Peyer's patch (tissue), 4 donors: ENCODE measurements at regions not wholly inside any gene's neighbourhood (a gene's known extent, or its start where the extent isn't known, plus 50 kb on each side); places are given as distances from the start of the nearest gene placed in this dataset.
"Not testable (repeated sequence)": the region's sequence is repeated elsewhere in the genome, so short reads cannot be mapped to it uniquely, and the experiment has no call there.

Experiments used
- DNase-seq, 3 donors: peaks; one replicate each; pipeline ENCODE4 v3.0.0-alpha.2; 2017 to 2019
- H3K27ac ChIP-seq, 4 donors: fragments of 200-600 bp; sonication (generic); one replicate each; pipeline ENCODE4 v1.5.1; 2016 to 2019
- H3K27me3 ChIP-seq, 2 donors: fragments of 200-600 bp; sonication (generic); one replicate each; pipeline ENCODE4 v1.5.1; 2019
- H3K36me3 ChIP-seq, 3 donors: fragments of 200-600 bp; sonication (generic); one replicate each; pipeline ENCODE4 v1.5.1; 2016 to 2019
- H3K4me1 ChIP-seq, 4 donors: fragments of 200-600 bp; sonication (generic); one replicate each; pipeline ENCODE4 v1.5.1; 2016 to 2019
- H3K4me3 ChIP-seq, 4 donors: fragments of 200-600 bp; sonication (generic); 1 replicate in 3 of 4; 2 replicates in 1 of 4; pipeline ENCODE4 v1.5.1; 2016 to 2019; ENCODE audit warnings: mild to moderate bottlenecking in 1 of 4
- H3K9me3 ChIP-seq, 4 donors: fragments of 200-600 bp; sonication (generic); one replicate each; pipeline ENCODE4 v1.5.1; 2016 to 2019; ENCODE audit warnings: mild to moderate bottlenecking in 1 of 4
- CTCF ChIP-seq, 6 experiments: fragments of 450-650 bp in 4 of 6; fragments of 200-600 bp in 2 of 6; sonication (generic) in 1 of 6; IDR thresholded peaks; one replicate each; pipeline ENCODE4 v1.5.1; 2017 to 2019; ENCODE audit warnings: antibody characterized with exemption in 6 of 6, mild to moderate bottlenecking in 3 of 6, moderate library complexity in 1 of 6
- POLR2A ChIP-seq, 2 donors: fragments of 450-650 bp; IDR thresholded peaks; one replicate each; pipeline ENCODE4 v1.5.1; 2017; ENCODE audit warnings: antibody characterized with exemption in 2 of 2, mild to moderate bottlenecking in 2 of 2, moderate library complexity in 2 of 2

GRCh38 chr6:169085466-169085865 lies 168.2 kb downstream of the THBS2 start:
- H3K4me3 ChIP-seq: no peak overlapping the region
- no peaks in the 10 kb centered on the region for H3K27me3 ChIP-seq
- no peak for DNase-seq
- no peak overlapping the region for H3K27ac ChIP-seq
- no peaks in the 10 kb centered on the region for H3K36me3 ChIP-seq
- no peaks in the 10 kb centered on the region for H3K4me1 ChIP-seq
- no peak for TF ChIP-seq POLR2A (IDR thresholded peaks at IDR 0.05)
- TF ChIP-seq CTCF (IDR thresholded peaks at IDR 0.05): no peak
- H3K9me3 ChIP-seq: peaks cover 0 to 2% (median under 1%) of the 10 kb centered on the region in 4 donors

- H3K9me3 ChIP-seq, DNase-seq, H3K27ac ChIP-seq, H3K36me3 ChIP-seq, H3K4me3 ChIP-seq, H3K4me1 ChIP-seq, H3K27me3 ChIP-seq: not testable (repeated sequence)
Measured at GRCh38 chr6:169084557-169084956, 169.1 kb downstream of the THBS2 start.

- Histone ChIP-seq H3K9me3 (no peaks in the 10 kb centered on the region), H3K27ac (no peak overlapping the region), H3K4me1 (no peaks in the 10 kb centered on the region), H3K27me3 (no peaks in the 10 kb centered on the region), H3K4me3 (no peak overlapping the region), H3K36me3 (no peaks in the 10 kb centered on the region)
- DNase-seq: no peak
- TF ChIP-seq CTCF (IDR thresholded peaks at IDR 0.05): no peak
Measured at GRCh38 chr6:169084067-169084466, 169.6 kb downstream of the THBS2 start.

GRCh38 chr6:169083508-169083874 lies 170.2 kb downstream of the THBS2 start:
- H3K9me3 ChIP-seq: no peaks in the 10 kb centered on the region
- no peaks in the 10 kb centered on the region for H3K36me3 ChIP-seq
- no peaks in the 10 kb centered on the region for H3K27me3 ChIP-seq
- no peak for TF ChIP-seq POLR2A (IDR thresholded peaks at IDR 0.05)
- TF ChIP-seq CTCF (IDR thresholded peaks at IDR 0.05): no peak
- H3K4me1 ChIP-seq: no peaks in the 10 kb centered on the region
- DNase-seq: no peak
- no peak overlapping the region for H3K27ac ChIP-seq
- no peak overlapping the region for H3K4me3 ChIP-seq

GRCh38 chr6:169082817-169083507 lies 170.7 kb downstream of the THBS2 start:
- Histone ChIP-seq H3K9me3 (no peaks in the 10 kb centered on the region), H3K27me3 (no peaks in the 10 kb centered on the region), H3K36me3 (no peaks in the 10 kb centered on the region), H3K27ac (no peak overlapping the region), H3K4me1 (no peaks in the 10 kb centered on the region), H3K4me3 (no peak overlapping the region)
- no peak for DNase-seq
- TF ChIP-seq POLR2A (IDR thresholded peaks at IDR 0.05) (no peak), CTCF (IDR thresholded peaks at IDR 0.05) (no peak)

GRCh38 chr6:169082093-169082492 lies 171.6 kb downstream of the THBS2 start:
- Histone ChIP-seq H3K27me3 (no peaks in the 10 kb centered on the region), H3K9me3 (no peaks in the 10 kb centered on the region), H3K36me3 (no peaks in the 10 kb centered on the region), H3K4me1 (no peaks in the 10 kb centered on the region), H3K4me3 (no peak overlapping the region), H3K27ac (no peak overlapping the region)
- TF ChIP-seq POLR2A (IDR thresholded peaks at IDR 0.05) (no peak), CTCF (IDR thresholded peaks at IDR 0.05) (no peak)
- no peak for DNase-seq
